ENCODE measurements at regions not wholly inside any gene's neighbourhood (a gene's known extent, or its start where the extent isn't known, plus 50 kb on each side); places are given as distances from the start of the nearest gene placed in this dataset.
"Not testable (repeated sequence)": the region's sequence is repeated elsewhere in the genome, so short reads cannot be mapped to it uniquely, and the experiment has no call there.

GRCh38 chr7:84729284-84729683, 457.6 kb downstream of the SEMA3D start:
- DNase-seq: no peak

- no peak for DNase-seq
These were observed 464.1 kb downstream of the SEMA3D start for GRCh38 chr7:84722734-84723133.

GRCh38 chr7:84722086-84722485, 464.8 kb downstream of the SEMA3D start:
- DNase-seq: no peak

GRCh38 chr7:84720456-84721097, 466.3 kb downstream of the SEMA3D start:
- DNase-seq: no peak

GRCh38 chr7:84714765-84715164, 472.1 kb downstream of the SEMA3D start:
- peak; percentile 45 to 76 for DNase-seq

- no peak for DNase-seq
These were observed 474.3 kb downstream of the SEMA3D start for GRCh38 chr7:84712374-84713121.

GRCh38 chr7:84710538-84710937, 476.3 kb downstream of the SEMA3D start:
- not testable (repeated sequence) for DNase-seq

- DNase-seq: no peak
These were observed 481.1 kb downstream of the SEMA3D start for GRCh38 chr7:84705706-84706105.

- no peak for DNase-seq
These were observed 481.8 kb downstream of the SEMA3D start for GRCh38 chr7:84705079-84705478.

- DNase-seq: no peak
These were observed 482.5 kb downstream of the SEMA3D start for GRCh38 chr7:84704380-84704779.

- no peak for DNase-seq
These were observed 485.1 kb downstream of the SEMA3D start for GRCh38 chr7:84701524-84702306.

GRCh38 chr7:84700563-84701370, 486.1 kb downstream of the SEMA3D start:
- no peak for DNase-seq

- no peak for DNase-seq
These were observed 489.4 kb downstream of the SEMA3D start for GRCh38 chr7:84697506-84697905.

- DNase-seq: no peak
These were observed 493.4 kb downstream of the SEMA3D start for GRCh38 chr7:84693483-84693882.

GRCh38 chr7:84688671-84689070, 494.1 kb upstream of the SEMA3A start:
- DNase-seq: no peak

GRCh38 chr7:84686373-84686772, 491.8 kb upstream of the SEMA3A start:
- DNase-seq: no peak

GRCh38 chr7:84684836-84685480, 490.4 kb upstream of the SEMA3A start:
- no peak for DNase-seq

- DNase-seq: no peak
These were observed 488.0 kb upstream of the SEMA3A start for GRCh38 chr7:84682543-84682942.

GRCh38 chr7:84678841-84679240, 484.3 kb upstream of the SEMA3A start:
- DNase-seq: no peak

GRCh38 chr7:84677117-84677732, 482.6 kb upstream of the SEMA3A start:
- DNase-seq: no peak

GRCh38 chr7:84675633-84676034, 481.0 kb upstream of the SEMA3A start:
- DNase-seq: no peak
